ENCODE measurements at regions not wholly inside any gene's neighbourhood (a gene's known extent, or its start where the extent isn't known, plus 50 kb on each side); places are given as distances from the start of the nearest gene placed in this dataset.
"Not testable (repeated sequence)": the region's sequence is repeated elsewhere in the genome, so short reads cannot be mapped to it uniquely, and the experiment has no call there.

GRCh38 chr10:47166808-47167581 lies 133.0 kb upstream of the GDF10 start:
- not testable (repeated sequence) for DNase-seq

DNA sequence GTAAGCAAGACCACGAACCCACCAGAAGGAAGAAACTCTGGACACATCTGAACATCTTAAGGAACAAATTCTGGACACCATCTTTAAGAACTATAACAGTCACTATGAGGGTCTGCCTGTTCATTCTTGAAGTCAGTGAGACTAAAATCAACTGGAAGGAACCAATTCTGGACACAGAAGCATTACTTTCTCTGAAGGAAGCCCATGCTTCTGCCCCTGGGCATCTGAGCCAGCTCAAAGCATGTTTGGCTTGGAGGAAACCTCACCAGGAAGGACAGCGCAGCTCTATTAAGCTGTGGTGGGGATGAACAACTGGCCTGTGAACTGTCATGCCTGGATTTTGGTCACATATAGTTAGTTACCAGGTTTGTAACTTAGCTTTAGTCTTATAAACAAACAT lies 132.4 kb upstream of the GDF10 start:
- DNase-seq, result no peak

- no peak for DNase-seq
Measured at GRCh38 chr10:47169581-47169980, 130.4 kb upstream of the GDF10 start.

DNA sequence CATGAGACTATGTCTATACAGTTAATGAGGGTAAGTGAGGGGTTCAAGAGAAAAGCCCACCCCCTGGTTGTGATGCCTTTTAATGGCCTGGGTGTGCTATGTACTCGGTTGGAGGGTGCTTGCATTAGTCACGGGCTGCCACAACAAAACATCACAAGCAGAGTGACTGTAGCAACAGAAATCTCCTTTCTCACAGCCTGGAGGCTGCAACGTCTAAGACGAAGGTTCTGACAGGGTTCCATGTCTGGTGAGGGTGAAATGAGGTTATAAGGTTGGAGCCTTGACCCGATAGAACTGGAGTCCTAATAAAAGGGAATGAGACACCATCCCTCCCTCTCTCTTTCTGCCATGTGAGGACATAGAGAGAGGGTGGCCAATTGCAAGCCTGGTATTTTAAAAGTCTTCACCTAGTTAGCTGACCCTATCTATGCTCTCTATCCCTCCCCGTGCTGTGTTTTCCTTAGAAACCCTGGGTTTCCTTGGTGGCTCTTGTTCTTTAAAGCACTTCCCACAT lies 126.0 kb upstream of the GDF10 start:
- no peak for DNase-seq

DNA sequence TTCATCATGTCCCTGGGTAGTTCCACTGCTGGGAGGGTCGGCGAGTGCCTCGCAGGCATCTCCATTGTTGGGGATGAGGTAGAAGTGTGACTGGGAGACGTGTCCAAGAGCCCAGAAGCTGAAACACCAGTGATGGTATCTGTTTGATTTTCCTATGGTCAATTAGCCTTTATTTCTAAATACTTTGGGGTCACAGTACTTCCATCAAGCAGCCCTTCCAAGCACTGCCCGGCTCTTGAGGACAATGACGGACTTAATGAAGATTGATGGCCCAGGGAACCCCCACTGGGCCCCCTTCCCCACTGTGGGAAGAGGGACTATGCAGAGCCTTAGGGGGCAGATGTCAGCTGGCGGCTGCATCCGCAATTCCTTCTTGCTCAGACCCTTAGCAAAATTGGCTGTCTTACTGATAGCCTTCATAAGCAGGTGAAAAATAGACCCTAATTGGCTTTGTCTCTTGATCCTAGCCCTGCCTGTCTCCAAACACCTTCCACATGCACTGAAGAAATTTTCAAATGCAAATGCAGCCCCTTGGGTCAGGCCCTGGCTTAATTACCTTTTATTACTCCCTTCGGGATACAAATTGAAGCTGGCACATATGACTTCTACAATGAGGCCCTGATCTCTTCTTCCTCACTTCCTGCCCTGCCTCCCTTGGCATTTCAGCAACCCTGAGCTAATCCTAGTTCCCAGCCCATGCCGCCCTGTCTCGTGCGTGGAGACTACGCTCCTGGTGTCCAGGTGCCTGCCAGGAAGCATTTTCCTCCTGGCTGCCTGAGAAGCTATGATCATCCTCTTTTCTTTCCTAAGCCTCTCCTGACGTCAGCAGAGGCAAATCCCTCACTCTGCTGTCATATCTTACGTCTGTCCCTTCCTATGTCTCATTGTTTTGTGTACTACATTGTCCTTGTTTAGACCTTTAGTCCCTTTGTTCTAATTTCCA lies 124.5 kb upstream of the GDF10 start:
- DNase-seq, result no peak

DNA sequence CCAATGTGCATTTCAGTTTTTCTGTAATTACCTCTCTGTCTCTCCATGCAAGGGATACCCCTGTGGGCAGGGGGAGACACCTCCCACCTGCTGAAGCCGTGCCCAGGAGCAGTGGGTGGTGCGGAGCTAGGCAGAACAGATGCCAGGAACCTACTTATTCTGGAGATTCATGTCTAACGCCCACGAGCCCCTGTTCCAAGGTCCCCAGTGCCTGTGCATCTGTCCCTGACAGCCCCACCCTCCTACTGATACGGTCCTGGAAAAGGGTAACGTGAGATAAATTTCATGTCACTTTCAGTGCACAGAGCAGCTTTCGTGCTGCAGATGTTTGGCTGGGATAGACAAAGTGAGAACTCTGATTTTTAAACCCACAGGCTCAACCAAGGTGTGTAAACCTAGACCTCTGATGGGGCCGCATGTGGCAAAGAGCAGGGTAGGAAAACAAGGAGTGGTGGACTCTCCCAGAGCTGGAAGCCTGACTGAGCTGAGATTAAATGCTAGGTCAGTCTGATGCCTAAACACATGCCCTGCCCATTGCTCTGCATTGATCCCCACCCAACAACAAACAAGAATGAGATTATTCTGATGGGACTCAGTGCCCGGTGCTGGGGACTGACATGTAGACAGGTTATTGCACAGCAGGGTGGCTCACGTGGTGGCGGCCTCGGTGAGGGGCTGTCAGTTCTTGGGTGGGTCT lies 123.6 kb upstream of the GDF10 start:
- no peak for DNase-seq

GRCh38 chr10:47176903-47177868 lies 122.8 kb upstream of the GDF10 start:
- no peak for DNase-seq

- no peak for DNase-seq
Measured at GRCh38 chr10:47178537-47179290, 121.3 kb upstream of the GDF10 start.

DNA sequence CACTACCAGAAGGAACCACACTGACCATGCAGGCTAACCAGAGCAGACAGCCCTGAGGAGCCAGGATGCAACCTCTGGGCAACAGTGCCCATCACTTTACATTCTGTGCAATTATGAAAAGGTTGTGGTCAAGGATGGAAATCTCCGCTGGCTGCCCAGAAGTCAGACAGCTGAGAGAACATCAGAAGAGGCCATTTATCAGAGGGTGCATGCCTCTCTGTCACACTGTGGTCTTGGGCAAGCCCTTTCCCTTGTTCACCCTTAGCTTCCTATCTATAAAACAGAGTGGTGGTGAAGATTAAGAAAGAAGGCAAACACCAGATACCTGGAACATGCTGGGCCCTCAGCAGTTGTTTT lies 120.7 kb upstream of the GDF10 start:
- DNase-seq, result no peak

DNA sequence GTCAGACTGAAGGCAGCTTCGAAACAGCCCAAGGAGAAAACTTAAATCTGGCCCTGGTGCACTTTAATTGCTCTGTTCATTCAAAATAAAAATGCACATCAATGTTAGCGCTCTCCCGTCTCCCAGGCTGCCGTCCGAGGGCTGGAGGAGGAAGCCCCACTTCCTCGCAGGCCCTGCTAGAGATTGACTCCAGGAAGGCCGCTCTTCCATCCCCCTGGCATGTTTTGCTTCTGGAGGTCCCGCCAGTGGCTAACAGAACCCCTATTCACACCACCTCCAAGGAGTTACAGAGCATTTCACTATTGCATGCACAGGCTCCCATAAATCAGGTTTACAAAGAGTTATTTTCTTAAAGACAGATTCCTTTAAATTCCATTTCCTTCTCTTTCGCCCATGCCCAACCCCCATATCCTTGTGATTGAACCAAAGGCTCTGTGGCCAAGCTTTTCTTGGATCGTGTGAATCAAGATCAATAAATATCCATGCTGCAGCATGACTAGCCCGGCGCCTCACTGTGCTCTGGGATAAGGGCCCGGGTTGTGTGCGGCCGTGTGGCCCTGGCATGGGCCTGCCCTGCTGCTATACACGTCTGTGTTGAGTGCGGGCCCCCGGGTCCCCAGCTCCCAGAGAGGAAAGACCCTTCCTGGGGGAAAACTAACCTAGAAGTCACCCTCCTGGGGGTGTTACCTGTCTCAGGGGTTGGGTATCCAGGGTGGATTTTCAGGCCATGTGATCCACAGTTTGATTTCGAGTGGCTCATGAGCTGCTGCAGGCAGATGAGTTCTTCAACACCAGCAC lies 118.7 kb upstream of the GDF10 start:
- no peak for DNase-seq

DNA sequence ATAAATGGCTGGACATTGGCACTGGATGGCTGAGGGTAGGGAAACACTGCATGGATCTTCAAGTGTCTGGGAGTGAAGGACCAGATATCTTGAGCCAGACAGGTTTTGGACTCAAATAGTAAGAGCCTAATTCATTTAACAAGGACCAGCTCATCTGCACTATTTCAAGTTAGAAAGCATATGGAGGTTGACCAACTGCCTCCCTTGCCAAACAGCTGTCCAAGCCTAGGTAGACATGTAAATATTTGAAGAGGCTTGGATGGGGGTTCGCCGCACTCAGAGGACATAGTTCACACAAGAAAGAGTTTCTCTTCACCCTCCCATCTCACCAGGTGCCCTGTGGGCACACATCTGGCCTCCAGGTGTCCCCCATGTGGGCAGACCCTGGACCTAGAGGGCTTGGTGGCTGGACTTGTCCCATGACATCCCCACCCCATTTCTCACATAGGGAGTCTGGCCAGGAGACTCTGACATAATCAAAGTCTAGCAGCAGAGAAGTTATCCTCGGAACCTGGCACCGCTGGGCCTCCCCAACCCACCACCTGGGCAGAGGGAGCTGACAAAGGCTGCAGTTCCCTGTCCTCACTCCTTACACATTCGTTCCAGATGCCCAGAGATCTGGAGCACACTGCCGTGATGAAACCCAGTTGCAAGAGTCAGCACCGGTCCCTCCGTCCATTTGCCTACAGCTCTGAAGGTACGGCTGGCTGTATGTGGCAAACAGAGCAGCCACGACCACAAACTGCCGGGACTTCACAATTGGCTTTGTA lies 116.9 kb upstream of the GDF10 start:
- no peak for DNase-seq

- DNase-seq, result no peak
Measured at GRCh38 chr10:47183704-47184041, 116.3 kb upstream of the GDF10 start.

DNA sequence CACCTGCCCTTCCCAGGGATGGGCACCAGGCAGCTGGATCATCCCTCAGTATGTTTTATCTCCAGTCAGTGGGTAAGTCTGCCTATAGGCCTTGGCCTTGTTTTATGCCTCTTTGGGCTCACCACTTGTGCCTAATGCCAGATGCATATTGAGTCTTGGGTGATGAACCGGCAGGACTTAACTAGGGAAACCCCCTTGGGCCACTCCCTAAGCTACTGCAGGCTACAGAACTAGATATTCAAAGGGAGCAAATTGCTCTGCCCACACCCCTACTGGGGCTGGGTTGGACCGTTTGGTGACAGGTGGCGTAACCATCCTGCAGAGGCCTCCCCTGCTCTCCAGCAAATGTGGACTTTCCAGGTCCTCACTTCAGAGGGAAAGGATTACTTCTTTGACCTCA lies 115.7 kb upstream of the GDF10 start:
- DNase-seq, result no peak

GRCh38 chr10:47184724-47185330 lies 115.2 kb upstream of the GDF10 start:
- no peak for DNase-seq

DNA sequence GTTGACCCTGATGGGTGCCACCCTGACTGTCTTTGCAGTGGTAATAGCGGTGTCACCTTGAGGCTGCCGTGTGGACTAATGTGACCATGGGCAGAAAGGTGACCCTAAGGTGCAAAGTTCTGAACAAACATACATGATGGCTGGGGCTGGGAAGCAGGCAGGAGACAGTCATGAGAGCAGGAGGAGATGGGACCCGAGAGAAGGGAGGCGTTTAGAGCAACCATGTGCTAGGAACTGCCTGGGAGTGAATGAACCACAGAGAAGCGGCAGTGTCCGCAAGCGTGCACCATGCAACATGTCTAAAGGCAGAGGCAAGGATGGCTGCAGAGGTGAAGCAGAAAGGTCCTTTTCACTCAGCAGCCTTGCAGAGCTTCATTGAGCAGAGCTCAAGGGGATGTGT lies 113.1 kb upstream of the GDF10 start:
- no peak for DNase-seq

- DNase-seq, result no peak
Measured at GRCh38 chr10:47187592-47187991, 112.4 kb upstream of the GDF10 start.

DNA sequence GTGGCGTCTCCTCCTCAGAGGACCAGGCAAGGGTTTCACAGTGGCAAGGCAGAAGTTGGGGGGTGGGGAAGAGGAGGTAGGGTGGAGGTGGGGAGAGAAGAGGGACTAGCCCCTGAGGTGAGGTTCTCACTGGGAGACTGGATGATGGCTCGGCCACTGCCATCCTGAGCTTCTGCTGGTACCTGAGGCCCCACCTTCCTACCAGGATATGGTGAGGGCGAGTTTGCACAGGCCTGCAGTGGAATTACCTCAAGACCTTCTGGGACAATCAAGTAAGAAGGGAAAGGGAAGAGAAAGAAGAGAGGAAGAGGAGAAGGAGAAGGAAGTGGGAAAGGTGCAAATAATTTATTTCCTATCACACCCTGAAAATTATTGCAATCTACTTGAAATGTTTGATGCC lies 111.8 kb upstream of the GDF10 start:
- no peak for DNase-seq

GRCh38 chr10:47189802-47190201 lies 110.2 kb upstream of the GDF10 start:
- no peak for DNase-seq
